H1 (cell line): ENCODE measurements at regions not wholly inside any gene's neighbourhood (a gene's known extent, or its start where the extent isn't known, plus 50 kb on each side); places are given as distances from the start of the nearest gene placed in this dataset.

Experiments used
- CTCF ChIA-PET: fragments of 300-600 bp; sonication (Branson Sonifier 250); formaldehyde crosslinking; loops from one replicate; lab custom pipeline; 2021; ENCODE audit not compliant: partially characterized antibody; lab: Charles Lee
- POLR2A ChIA-PET: fragments of 300-600 bp; sonication (Branson Sonifier 250); formaldehyde crosslinking; loops from one replicate; lab custom pipeline; 2021; ENCODE audit warnings: inconsistent platforms; ENCODE audit not compliant: partially characterized antibody; lab: Charles Lee
- DNase-seq, 2 experiments: peaks; one replicate each; pipeline versions ENCODE4 v3.0.0 to v3.0.0-alpha.2; 2010 to 2022; ENCODE audit warnings: low spot score in 2 of 2, low read depth in 1 of 2, mixed read lengths in 1 of 2
- FAIRE-seq: peaks from 2 replicates; lab custom pipeline; 2011; peaks lifted over from hg19 to GRCh38; lab: Jason Lieb, UNC
- H2AFZ ChIP-seq: 2 replicates; pipeline ENCODE4 v1.8.1; 2012; ENCODE audit warnings: low read length, inconsistent platforms
- H2AK5ac ChIP-seq: 2 replicates; pipeline ENCODE4 v1.6.1; 2013; ENCODE audit warnings: low read depth, low read length
- H2BK120ac ChIP-seq: replicated peaks from 2 replicates; pipeline ENCODE3; 2013; ENCODE audit warnings: low read depth, low read length, inconsistent platforms
- H2BK12ac ChIP-seq: 2 replicates; pipeline ENCODE4 v1.6.1; 2013; ENCODE audit warnings: low read depth, low read length
- H2BK15ac ChIP-seq: 2 replicates; pipeline ENCODE4 v1.6.1; 2013; ENCODE audit warnings: low read length
- H2BK20ac ChIP-seq: 2 replicates; pipeline ENCODE4 v1.6.1; 2013; ENCODE audit warnings: low read length
- H2BK5ac ChIP-seq: 2 replicates; pipeline ENCODE4 v1.6.1; 2013; ENCODE audit warnings: low read depth, low read length
- H3K14ac ChIP-seq: 2 replicates; pipeline ENCODE4 v1.6.1; 2013; ENCODE audit warnings: inconsistent platforms; ENCODE audit not compliant: insufficient read length
- H3K18ac ChIP-seq: 2 replicates; pipeline ENCODE4 v1.6.1; 2013; ENCODE audit warnings: low read length; ENCODE audit errors: extremely low read depth
- H3K23ac ChIP-seq: 2 replicates; pipeline ENCODE4 v1.6.1; 2013; ENCODE audit warnings: inconsistent platforms; ENCODE audit not compliant: insufficient read length
- H3K23me2 ChIP-seq: 2 replicates; pipeline ENCODE4 v1.6.1; 2013; ENCODE audit warnings: low read depth, low read length
- H3K27ac ChIP-seq: 2 replicates; pipeline ENCODE4 v1.6.1; 2011; ENCODE audit warnings: low read depth, low read length, inconsistent platforms
- H3K27me3 ChIP-seq, 4 experiments: replicated peaks in 1 of 4; 1 replicate in 1 of 4; 2 replicates in 3 of 4; pipeline versions ENCODE4 v1.6.1 to v1.8.1; 2011 to 2013; ENCODE audit warnings: low read length in 3 of 4, mild to moderate bottlenecking in 3 of 4, inconsistent platforms in 2 of 4, mixed read lengths in 2 of 4, moderate library complexity in 1 of 4; ENCODE audit not compliant: control insufficient read depth in 3 of 4, insufficient read depth in 3 of 4; ENCODE audit errors: extremely low read depth in 1 of 4
- H3K36me3 ChIP-seq, 4 experiments: 2 replicates each; pipeline versions ENCODE4 v1.6.1 to v1.8.1; 2011 to 2013; ENCODE audit warnings: mild to moderate bottlenecking in 4 of 4, low read length in 3 of 4, moderate library complexity in 2 of 4, control low read depth in 1 of 4, inconsistent platforms in 1 of 4; ENCODE audit not compliant: insufficient read depth in 4 of 4, control insufficient read depth in 2 of 4
- H3K4ac ChIP-seq: replicated peaks from 2 replicates; pipeline ENCODE3; 2013; ENCODE audit warnings: low read length, low read depth, mixed read lengths, inconsistent platforms; ENCODE audit not compliant: insufficient read length
- H3K4me1 ChIP-seq, 4 experiments: replicated peaks in 1 of 4; 1 replicate in 1 of 4; 2 replicates in 3 of 4; pipeline versions ENCODE4 v1.6.1 to v1.8.1; 2011 to 2013; ENCODE audit warnings: low read length in 3 of 4, inconsistent platforms in 2 of 4, mixed read lengths in 1 of 4; ENCODE audit not compliant: insufficient read depth in 4 of 4, control insufficient read depth in 3 of 4
- H3K4me2 ChIP-seq, 2 experiments: 2 replicates each; pipeline versions ENCODE4 v1.6.1 to v1.8.1; 2011 to 2013; ENCODE audit warnings: low read depth in 2 of 2, low read length in 2 of 2, control low read depth in 1 of 2, inconsistent platforms in 1 of 2, mild to moderate bottlenecking in 1 of 2; ENCODE audit not compliant: insufficient read depth in 1 of 2
- H3K4me3 ChIP-seq, 4 experiments: fragments of 200-600, 300-600 bp in 1 of 4; sonication (generic), shearing (Covaris generic), sonication (Bioruptor Twin) in 1 of 4; 2 replicates each; pipeline versions ENCODE4 v1.5.1 to v1.8.1; 2011 to 2016; ENCODE audit warnings: low read length in 4 of 4, low read depth in 3 of 4, control low read depth in 2 of 4, inconsistent platforms in 2 of 4, mild to moderate bottlenecking in 2 of 4, mixed read lengths in 1 of 4, moderate library complexity in 1 of 4; ENCODE audit not compliant: insufficient read depth in 2 of 4; ENCODE audit errors: extremely low read depth in 1 of 4
- H3K56ac ChIP-seq: replicated peaks from 2 replicates; pipeline ENCODE3; 2013; ENCODE audit warnings: low read depth, mild to moderate bottlenecking, mixed read lengths, low read length, inconsistent platforms; ENCODE audit not compliant: insufficient read length
- H3K79me1 ChIP-seq: 2 replicates; pipeline ENCODE4 v1.6.1; 2013; ENCODE audit warnings: low read depth, low read length, control low read depth
- H3K79me2 ChIP-seq, 2 experiments: 2 replicates each; pipeline versions ENCODE4 v1.6.1 to v1.8.1; 2012 to 2013; ENCODE audit warnings: low read length in 2 of 2, mild to moderate bottlenecking in 2 of 2, inconsistent platforms in 1 of 2; ENCODE audit not compliant: insufficient read depth in 2 of 2, control insufficient read depth in 1 of 2
- H3K9ac ChIP-seq, 4 experiments: replicated peaks in 1 of 4; 1 replicate in 1 of 4; 2 replicates in 3 of 4; pipeline versions ENCODE4 v1.6.1 to v1.8.1; 2011 to 2013; ENCODE audit warnings: low read depth in 3 of 4, low read length in 3 of 4, control low read depth in 2 of 4, mild to moderate bottlenecking in 2 of 4, moderate library complexity in 2 of 4, inconsistent platforms in 1 of 4; ENCODE audit errors: extremely low read depth in 1 of 4
- H3K9me3 ChIP-seq, 2 experiments: 2 replicates each; pipeline versions ENCODE4 v1.6.1 to v1.8.1; 2012 to 2013; ENCODE audit warnings: mild to moderate bottlenecking in 2 of 2, moderate library complexity in 2 of 2, control low read depth in 1 of 2, inconsistent platforms in 1 of 2, low read depth in 1 of 2, low read length in 1 of 2, mixed read lengths in 1 of 2; ENCODE audit not compliant: insufficient read depth in 2 of 2
- H4K20me1 ChIP-seq, 2 experiments: replicated peaks in 1 of 2; 2 replicates each; pipeline versions ENCODE3 to v1.8.1; 2011 to 2013; ENCODE audit warnings: inconsistent platforms in 2 of 2, low read length in 2 of 2, mild to moderate bottlenecking in 1 of 2; ENCODE audit not compliant: insufficient read depth in 2 of 2, control insufficient read depth in 1 of 2
- H4K5ac ChIP-seq: 2 replicates; pipeline ENCODE4 v1.6.1; 2013; ENCODE audit warnings: low read length, low read depth, mixed read lengths, inconsistent platforms; ENCODE audit not compliant: insufficient read length
- H4K8ac ChIP-seq: 2 replicates; pipeline ENCODE4 v1.8.0; 2013; ENCODE audit warnings: mild to moderate bottlenecking, moderate library complexity, low read length, inconsistent platforms; ENCODE audit not compliant: insufficient read depth; ENCODE audit errors: extremely low read depth
- H4K91ac ChIP-seq: replicated peaks from 2 replicates; pipeline ENCODE3; 2013; ENCODE audit warnings: low read length, mixed read lengths, inconsistent platforms; ENCODE audit not compliant: insufficient read length
- BRCA1 ChIP-seq: IDR thresholded peaks from 2 replicates; pipeline ENCODE4 v1.6.1; 2012; ENCODE audit warnings: low read depth, low read length, improper control_type of control experiment
- CEBPB ChIP-seq: IDR thresholded peaks from 2 replicates; pipeline ENCODE4 v1.6.1; 2012; ENCODE audit warnings: low read depth, low read length
- CTBP2 ChIP-seq: IDR thresholded peaks from 2 replicates; pipeline ENCODE4 v1.7.0; 2011; ENCODE audit warnings: borderline replicate concordance, mild to moderate bottlenecking, moderate library complexity, mixed read lengths, low read length; ENCODE audit not compliant: insufficient read depth, insufficient read length
- CTCF ChIP-seq, 3 experiments: IDR thresholded peaks; 1 replicate in 2 of 3; 2 replicates in 1 of 3; pipeline versions ENCODE4 v1.5.1 to v1.6.1; 2011; ENCODE audit warnings: low read length in 3 of 3, mild to moderate bottlenecking in 3 of 3, inconsistent platforms in 2 of 3, low read depth in 1 of 3, moderate library complexity in 1 of 3; ENCODE audit not compliant: insufficient read depth in 1 of 3; ENCODE audit errors: control extremely low read depth in 1 of 3
- E2F6 ChIP-seq: IDR thresholded peaks from 2 replicates; pipeline ENCODE4 v1.6.1; 2012; ENCODE audit warnings: inconsistent platforms
- EZH2 ChIP-seq: fragments of 200-600 bp; sonication (generic); IDR thresholded peaks from 2 replicates; pipeline ENCODE4 v1.7.1; 2012; ENCODE audit warnings: low read depth, mild to moderate bottlenecking, moderate library complexity, low read length, inconsistent platforms; ENCODE audit not compliant: severe bottlenecking
- SP4 ChIP-seq: IDR thresholded peaks from 2 replicates; pipeline ENCODE4 v1.6.1; 2012; ENCODE audit warnings: low read length, inconsistent platforms
- SUZ12 ChIP-seq: fragments of 200-600 bp; sonication (generic); IDR thresholded peaks from 2 replicates; pipeline ENCODE4 v1.6.1; 2012; ENCODE audit warnings: mild to moderate bottlenecking, inconsistent platforms, low read length, moderate library complexity, mixed read lengths
- YY1 ChIP-seq: IDR thresholded peaks from 2 replicates; pipeline ENCODE4 v1.6.1; 2011; ENCODE audit warnings: low read depth, mild to moderate bottlenecking, low read length
- WGBS, 2 experiments: shearing (Covaris generic) in 1 of 2; methylation state at CpG; one replicate each; pipeline versions ENCODE4 v1.1.6 to v1.1.7; 2013 to 2015; ENCODE audit warnings: low lambda C conversion rate in 2 of 2, mixed read lengths in 2 of 2, inconsistent platforms in 1 of 2, low coverage in 1 of 2, missing lambda C conversion rate in 1 of 2; ENCODE audit not compliant: insufficient replicate concordance in 2 of 2, insufficient coverage in 1 of 2, insufficient read length in 1 of 2; ENCODE audit errors: extremely low coverage in 1 of 2, missing lambda C conversion rate in 1 of 2; 5-methylcytosine and 5-hydroxymethylcytosine counted together

- no peak overlapping the region for H3K56ac ChIP-seq
- H2AFZ ChIP-seq, result no peak overlapping the region
- no peak overlapping the region; a peak in 2 of 4 replicates for H3K4me2 ChIP-seq
- no peaks in the 10 kb centered on the region for H3K23me2 ChIP-seq
- H2BK12ac ChIP-seq, result no peak overlapping the region
- no peaks in the 10 kb centered on the region for H3K27me3 ChIP-seq
- H2BK15ac ChIP-seq, result no peak overlapping the region
- 50% methylated on average over 3 of the region's 3 CpGs; no CpG with 5 or more reads in 1 of the 2 experiments for WGBS, 2 experiments
- no peak overlapping the region for H4K8ac ChIP-seq
- no peak overlapping the region for H4K91ac ChIP-seq
- no peak overlapping the region for H3K27ac ChIP-seq
- ChIA-PET POLR2A (no interaction called here), CTCF (interaction anchor here (1.5 kb wide), 1 partner anchor 393 kb away, joined by 3 read pairs; no protein-coding TSS in a partner anchor)
- H3K36me3 ChIP-seq, result no peaks in the 10 kb centered on the region
- TF ChIP-seq E2F6 (no peak), YY1 (no peak), SUZ12 (no peak), BRCA1 (no peak), CEBPB (no peak), CTBP2 (no peak), CTCF (IDR thresholded peaks at IDR 0.05; ENCODE audit: control extremely low read depth in 1 of 3, insufficient read depth in 1 of 3, low read depth in 1 of 3, low read length in 3 of 3) (no peak), EZH2 (no peak), SP4 (no peak)
- no peak overlapping the region for H3K18ac ChIP-seq
- H2BK120ac ChIP-seq, result no peak overlapping the region
- H3K9ac ChIP-seq, result no peak overlapping the region
- no peaks in the 10 kb centered on the region for H3K79me1 ChIP-seq
- H2BK5ac ChIP-seq, result no peak overlapping the region
- no peak overlapping the region for H3K23ac ChIP-seq
- H2BK20ac ChIP-seq, result no peak overlapping the region
- no peak overlapping the region for H4K5ac ChIP-seq
- H3K4me1 ChIP-seq, result peaks cover 1 to 6% (median 3%) of the 10 kb centered on the region in 4 experiments; a peak in 3 of 7 replicates
- no peaks in the 10 kb centered on the region for H3K79me2 ChIP-seq
- DNase-seq (no peak), FAIRE-seq (peak; percentile 63)
- no peak overlapping the region for H3K4ac ChIP-seq
- H3K9me3 ChIP-seq, result no peaks in the 10 kb centered on the region
- no peak overlapping the region for H3K14ac ChIP-seq
- no peaks in the 10 kb centered on the region for H4K20me1 ChIP-seq
- no peak overlapping the region for H3K4me3 ChIP-seq
- no peak overlapping the region for H2AK5ac ChIP-seq
These were observed 72.9 kb downstream of the FAM9B start for GRCh38 chrX:8960957-8961468.
